Large intestine (tissue), 3 donors: ENCODE measurements at regions not wholly inside any gene's neighbourhood (a gene's known extent, or its start where the extent isn't known, plus 50 kb on each side); places are given as distances from the start of the nearest gene placed in this dataset.
A peak's percentile ranks its signal among the peaks of the same experiment; 100 is the strongest.

Experiments
- DNase-seq, 2 donors: peaks; one replicate each; pipeline versions ENCODE4 v3.0.0 to v3.0.0-alpha.2; 2013
- H3K27ac ChIP-seq: one replicate; pipeline ENCODE4 v1.5.1; 2013; ENCODE audit warnings: low read length
- H3K27me3 ChIP-seq: 2 replicates; pipeline ENCODE4 v1.6.1; 2013; ENCODE audit warnings: low read length; ENCODE audit not compliant: control insufficient read depth, insufficient read depth
- H3K36me3 ChIP-seq: 2 replicates; pipeline ENCODE4 v1.6.1; 2013; ENCODE audit warnings: low read length; ENCODE audit not compliant: control insufficient read depth, insufficient read depth
- H3K4me1 ChIP-seq: one replicate; pipeline ENCODE4 v1.6.1; 2013; ENCODE audit warnings: low read length; ENCODE audit not compliant: control insufficient read depth, insufficient read depth
- H3K4me3 ChIP-seq: one replicate; pipeline ENCODE4 v1.5.1; 2013; ENCODE audit warnings: low read length
- H3K9me3 ChIP-seq: one replicate; pipeline ENCODE4 v1.6.1; 2013; ENCODE audit warnings: mild to moderate bottlenecking, low read depth, low read length, moderate library complexity; ENCODE audit not compliant: control insufficient read depth
- WGBS: methylation state at CpG from one replicate; pipeline ENCODE4 v1.1.5; 2013; ENCODE audit warnings: low lambda C conversion rate; ENCODE audit not compliant: insufficient coverage; 5-methylcytosine and 5-hydroxymethylcytosine counted together

DNA sequence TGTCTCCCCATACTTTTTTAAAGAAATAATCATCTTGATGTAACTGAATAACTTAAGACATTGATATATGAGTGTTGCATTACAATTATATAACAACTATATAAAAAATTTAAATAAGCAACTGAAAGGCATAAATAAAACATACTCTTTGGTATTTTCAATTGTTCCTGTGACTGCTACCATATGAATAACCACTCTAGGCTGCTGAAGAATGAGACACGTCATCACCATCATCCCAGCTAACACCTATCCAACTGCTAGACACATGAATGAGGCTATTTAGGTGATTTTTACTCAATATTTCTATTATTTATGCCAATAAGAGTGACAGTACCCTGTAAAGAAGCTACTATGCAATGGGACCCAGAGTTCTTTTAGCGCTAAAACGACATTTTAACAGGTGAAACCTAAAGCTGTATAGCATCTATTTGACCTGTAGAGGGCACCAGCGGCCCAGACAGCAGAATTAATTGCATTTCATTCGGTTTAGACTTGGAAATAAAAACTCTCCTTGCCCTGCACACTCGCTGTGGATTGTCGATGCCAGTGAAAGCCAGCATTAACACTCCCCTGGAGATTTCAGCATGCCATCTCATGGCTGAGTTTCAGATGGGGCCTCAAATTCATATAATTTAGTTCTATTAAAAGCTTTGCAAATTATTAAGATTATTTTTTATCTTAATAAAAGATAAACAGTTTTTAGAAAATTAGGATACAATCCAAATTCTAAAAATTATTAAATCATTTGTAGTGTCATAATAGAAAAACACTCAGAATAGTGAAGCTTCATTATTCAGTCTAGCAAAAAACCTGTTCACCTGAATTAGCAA, 89.4 kb upstream of the MAP2 start:
- no peaks in the 10 kb centered on the region for H3K27me3 ChIP-seq
- no peak overlapping the region for H3K4me3 ChIP-seq
- 20% methylated on average over 1 of the region's 7 CpGs for WGBS
- H3K9me3 ChIP-seq, result no peaks in the 10 kb centered on the region
- no peaks in the 10 kb centered on the region for H3K4me1 ChIP-seq
- no peak overlapping the region for H3K27ac ChIP-seq
- peak; percentile 8 to 11 for DNase-seq
- H3K36me3 ChIP-seq, result no peaks in the 10 kb centered on the region

DNA sequence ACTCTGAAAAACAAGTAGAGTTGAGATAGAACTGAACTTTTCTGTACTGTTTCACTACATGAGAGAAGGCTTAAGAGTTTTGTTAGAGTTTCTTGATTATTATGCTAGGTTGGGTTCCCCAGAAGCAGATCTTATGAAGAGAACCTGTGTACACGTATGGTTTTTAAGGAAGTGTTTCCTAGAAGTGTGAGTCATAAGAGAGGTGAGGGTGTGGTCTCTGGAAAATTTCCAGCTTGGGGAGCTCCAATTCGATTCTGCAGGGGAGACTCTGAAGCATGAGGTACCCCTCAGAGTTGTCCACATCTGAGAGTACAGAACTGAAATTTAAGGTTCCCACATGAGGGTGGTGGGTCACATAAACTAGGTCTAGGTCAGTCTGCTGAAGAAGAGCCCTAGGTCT, 83.3 kb upstream of the MAP2 start:
- Histone ChIP-seq H3K36me3 (no peaks in the 10 kb centered on the region), H3K27ac (no peak overlapping the region), H3K4me3 (no peak overlapping the region), H3K27me3 (no peaks in the 10 kb centered on the region), H3K4me1 (no peaks in the 10 kb centered on the region), H3K9me3 (no peaks in the 10 kb centered on the region)
- no CpG with 5 or more reads among the region's 2 CpGs for WGBS
- DNase-seq, result no peak

DNA sequence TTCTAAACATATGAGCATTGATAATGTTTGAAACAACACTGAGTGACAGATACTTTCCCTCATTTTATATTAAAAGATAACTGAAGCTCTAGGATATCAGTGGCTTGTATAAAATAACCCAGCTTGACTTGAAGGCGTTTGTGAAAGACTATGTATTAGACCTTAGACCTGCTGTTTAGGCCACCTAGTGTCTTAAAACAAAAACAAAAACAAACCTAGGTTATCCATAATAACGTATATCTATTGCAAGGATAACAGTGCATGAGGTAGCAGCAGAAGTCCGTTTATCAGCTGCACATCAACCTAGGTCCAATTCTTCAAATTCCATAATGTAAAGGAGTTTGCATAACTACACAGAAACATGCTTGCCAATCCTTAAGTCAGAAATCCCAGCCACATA, 79.5 kb upstream of the MAP2 start:
- Histone ChIP-seq H3K9me3 (no peaks in the 10 kb centered on the region), H3K4me3 (no peak overlapping the region), H3K4me1 (no peaks in the 10 kb centered on the region), H3K27ac (no peak overlapping the region), H3K36me3 (no peaks in the 10 kb centered on the region), H3K27me3 (no peaks in the 10 kb centered on the region)
- WGBS, result no CpG with 5 or more reads among the region's 3 CpGs
- no peak for DNase-seq

DNA sequence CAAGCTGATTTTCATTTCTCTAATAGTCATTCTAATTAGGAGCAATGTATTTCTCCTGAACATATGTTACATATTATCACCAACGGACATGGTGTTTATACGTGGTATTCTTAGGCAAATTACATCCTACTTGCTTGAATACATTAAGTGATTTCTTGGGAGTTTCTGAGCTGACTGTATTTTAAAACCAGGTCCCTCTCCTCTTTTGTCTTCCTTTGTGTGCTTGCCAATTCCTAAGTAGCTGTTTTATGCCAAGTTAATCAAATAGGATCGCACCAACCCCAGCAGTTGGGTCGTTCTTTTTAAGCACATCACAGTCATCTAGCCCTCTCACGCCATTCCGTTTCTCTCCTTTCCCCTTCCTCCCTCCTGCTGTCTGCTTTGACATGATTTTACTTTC, 75.4 kb upstream of the MAP2 start:
- no peak overlapping the region for H3K4me3 ChIP-seq
- no peak for DNase-seq
- H3K4me1 ChIP-seq, result no peaks in the 10 kb centered on the region
- no peaks in the 10 kb centered on the region for H3K9me3 ChIP-seq
- no peaks in the 10 kb centered on the region for H3K27me3 ChIP-seq
- no peak overlapping the region for H3K27ac ChIP-seq
- no peaks in the 10 kb centered on the region for H3K36me3 ChIP-seq
- 85% methylated on average over 3 of the region's 6 CpGs for WGBS

DNA sequence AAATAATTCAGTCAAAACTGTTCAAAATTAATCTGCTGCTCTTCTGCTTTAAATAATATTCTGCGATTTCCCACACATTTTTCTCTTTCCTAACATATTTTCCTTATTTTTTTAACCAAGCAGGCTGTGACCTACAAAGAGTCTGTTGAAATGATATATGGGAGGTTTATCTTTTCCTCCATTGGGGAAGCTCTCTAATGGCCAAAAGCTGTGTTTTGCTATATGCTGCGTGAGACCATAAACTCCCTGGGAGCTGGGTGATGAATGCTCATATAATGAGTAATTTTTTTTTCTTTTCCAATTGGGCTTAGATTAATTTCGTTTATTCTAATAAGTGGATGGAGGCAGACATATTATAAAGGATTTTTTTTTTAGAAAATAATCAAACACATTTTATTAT, 72.2 kb upstream of the MAP2 start:
- Histone ChIP-seq H3K27me3 (no peaks in the 10 kb centered on the region), H3K27ac (no peak overlapping the region), H3K9me3 (no peaks in the 10 kb centered on the region), H3K36me3 (no peaks in the 10 kb centered on the region), H3K4me1 (no peaks in the 10 kb centered on the region), H3K4me3 (no peak overlapping the region)
- 66% methylated on average over 2 of the region's 3 CpGs for WGBS
- no peak for DNase-seq

DNA sequence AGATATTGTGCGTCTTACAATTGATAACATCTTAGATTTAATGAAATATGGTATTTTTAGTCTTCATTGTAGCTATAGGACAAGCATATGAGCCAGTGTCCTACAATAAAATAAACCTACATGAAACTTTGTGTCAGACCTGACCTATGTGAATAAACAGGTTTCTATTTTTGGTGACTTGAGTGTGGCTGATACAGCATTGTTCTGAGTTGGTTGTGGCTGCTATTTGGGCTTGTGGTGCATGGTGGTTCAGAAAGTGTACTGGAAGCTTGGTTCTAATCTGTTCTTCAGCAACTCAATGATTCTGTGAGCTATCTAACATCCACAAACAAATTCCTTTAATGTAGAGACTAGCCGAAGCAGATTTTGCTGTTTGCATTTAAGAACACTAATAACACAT, 64.9 kb upstream of the MAP2 start:
- H3K27me3 ChIP-seq, result no peaks in the 10 kb centered on the region
- WGBS, result 100% methylated on average over 1 of the region's 2 CpGs
- no peaks in the 10 kb centered on the region for H3K36me3 ChIP-seq
- H3K4me1 ChIP-seq, result no peaks in the 10 kb centered on the region
- DNase-seq, result no peak
- no peak overlapping the region for H3K4me3 ChIP-seq
- no peaks in the 10 kb centered on the region for H3K9me3 ChIP-seq
- H3K27ac ChIP-seq, result no peak overlapping the region

DNA sequence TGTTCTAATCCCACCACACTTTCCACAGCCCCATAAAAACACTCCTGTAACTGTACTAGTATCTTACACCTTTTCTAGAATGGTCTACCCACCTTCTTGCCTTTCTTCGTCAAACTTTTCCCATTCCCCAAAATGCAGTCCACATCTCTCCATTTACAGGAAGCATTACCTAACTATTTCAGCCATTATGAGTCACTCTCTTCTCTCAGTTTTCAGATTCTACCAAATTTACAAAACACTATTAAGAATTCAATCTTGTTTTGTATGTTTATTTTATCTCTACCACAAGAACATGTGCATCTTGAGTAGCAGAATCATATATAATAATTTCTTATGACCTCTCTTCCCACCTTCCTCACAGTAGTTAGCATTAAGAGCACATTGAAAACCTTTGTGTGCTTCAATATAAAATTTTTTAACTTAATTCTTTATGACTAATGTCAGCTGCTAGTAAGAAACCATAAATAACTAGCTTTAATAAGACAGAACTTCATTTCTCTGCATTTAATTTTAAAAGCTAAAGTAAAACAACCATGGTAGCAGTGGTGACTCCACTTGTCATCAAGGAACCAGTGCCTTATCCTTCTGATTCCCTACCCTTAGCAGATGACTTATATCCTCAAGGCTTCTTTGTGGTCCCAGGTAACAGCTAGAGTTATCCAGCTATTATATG, 56.6 kb upstream of the MAP2 start:
- H3K36me3 ChIP-seq, result no peaks in the 10 kb centered on the region
- no CpG with 5 or more reads among the region's 1 CpG for WGBS

DNA sequence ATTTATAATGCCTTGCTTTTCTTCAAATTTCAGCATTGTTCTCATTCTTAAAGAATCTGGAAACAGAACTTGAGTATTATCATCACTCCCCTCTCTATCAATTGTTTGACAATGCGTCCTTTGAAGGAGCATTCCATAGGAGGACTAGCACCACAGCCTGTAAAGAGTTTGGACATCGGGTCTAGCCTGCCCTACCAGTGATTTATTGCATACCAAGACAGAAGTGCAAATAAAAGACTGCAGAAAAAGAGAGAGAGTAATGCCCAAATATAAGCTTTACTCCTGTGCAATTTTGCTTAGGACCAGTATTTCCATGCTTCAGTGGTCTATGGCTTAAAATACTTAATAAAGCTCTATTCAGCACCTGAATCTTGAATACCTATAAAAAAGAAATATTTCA, 55.4 kb upstream of the MAP2 start:
- Histone ChIP-seq H3K4me1 (no peaks in the 10 kb centered on the region), H3K36me3 (no peaks in the 10 kb centered on the region), H3K9me3 (no peaks in the 10 kb centered on the region), H3K4me3 (no peak overlapping the region), H3K27ac (no peak overlapping the region), H3K27me3 (no peaks in the 10 kb centered on the region)
- no CpG with 5 or more reads among the region's 2 CpGs for WGBS
- DNase-seq, result no peak

More for the DNA sequence above, 56.6 kb upstream of the MAP2 start:
- H3K27ac ChIP-seq, result no peak overlapping the region
- H3K27me3 ChIP-seq, result no peaks in the 10 kb centered on the region
- H3K9me3 ChIP-seq, result no peaks in the 10 kb centered on the region
- no peak for DNase-seq
- H3K4me1 ChIP-seq, result no peaks in the 10 kb centered on the region
- no peak overlapping the region for H3K4me3 ChIP-seq

DNA sequence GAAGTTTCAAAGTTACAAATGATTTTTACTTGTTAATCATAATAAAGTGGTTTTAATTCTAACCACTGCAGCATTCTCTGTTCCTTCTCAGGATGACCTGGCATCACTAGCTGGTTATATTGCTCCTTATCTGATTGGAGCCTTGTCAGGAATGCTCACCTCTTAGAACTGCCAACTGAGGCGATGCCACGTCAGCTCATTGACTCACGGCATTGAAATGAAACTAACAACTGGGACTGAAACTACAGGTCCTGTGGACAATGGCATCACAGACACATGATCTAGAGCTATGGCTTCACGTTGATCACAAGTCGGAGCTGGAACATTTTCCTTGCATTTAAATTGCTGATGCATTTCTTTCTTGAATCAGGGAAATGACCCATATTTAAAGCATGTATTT, 54.9 kb upstream of the MAP2 start:
- Histone ChIP-seq H3K27me3 (no peaks in the 10 kb centered on the region), H3K4me1 (no peaks in the 10 kb centered on the region), H3K9me3 (no peaks in the 10 kb centered on the region), H3K36me3 (no peaks in the 10 kb centered on the region), H3K27ac (no peak overlapping the region), H3K4me3 (no peak overlapping the region)
- no CpG with 5 or more reads among the region's 5 CpGs for WGBS
- DNase-seq, result peak; percentile 70 to 73

DNA sequence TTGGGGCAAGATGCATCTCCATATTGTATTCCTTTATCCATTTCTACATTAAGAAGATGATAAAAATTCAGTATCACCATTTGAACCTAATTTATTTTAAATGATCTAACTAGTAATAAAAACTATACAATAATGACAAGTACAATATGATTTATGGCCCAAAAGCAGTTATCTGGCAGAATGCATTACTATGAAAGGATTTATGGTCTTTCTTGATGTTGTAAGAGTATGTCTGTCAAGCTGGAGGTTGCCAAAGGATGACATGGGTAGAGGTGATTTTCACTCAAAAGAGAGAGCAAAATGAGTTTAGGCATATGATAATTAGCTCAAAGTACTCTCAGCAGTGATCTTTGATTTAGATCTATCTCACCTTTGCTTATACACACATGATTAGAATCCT, 54.2 kb upstream of the MAP2 start:
- no peak for DNase-seq
- Histone ChIP-seq H3K27me3 (no peaks in the 10 kb centered on the region), H3K27ac (no peak overlapping the region)

DNA sequence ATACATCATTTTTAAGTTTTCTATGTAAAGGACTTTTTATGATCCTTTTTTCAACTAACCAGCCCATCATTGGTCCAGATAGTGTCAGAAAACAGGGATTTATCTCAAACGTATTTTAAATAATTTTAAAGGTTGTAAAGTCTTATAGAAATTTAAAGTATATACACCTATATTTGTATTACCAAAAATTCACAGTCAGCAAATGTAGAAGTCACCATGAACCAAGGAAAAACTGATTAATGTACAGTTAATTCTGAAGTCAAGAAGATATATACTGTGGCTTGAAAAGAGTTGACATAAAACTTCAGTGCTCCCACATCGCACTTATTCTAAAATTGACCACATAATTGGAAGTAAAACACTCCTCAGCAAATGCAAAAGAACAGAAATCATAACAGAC, 52.4 kb upstream of the MAP2 start:
- H3K27ac ChIP-seq, result no peak overlapping the region
- no peaks in the 10 kb centered on the region for H3K9me3 ChIP-seq
- no peaks in the 10 kb centered on the region for H3K4me1 ChIP-seq
- WGBS, result 100% methylated on average over 1 of the region's 2 CpGs
- H3K36me3 ChIP-seq, result no peaks in the 10 kb centered on the region
- no peaks in the 10 kb centered on the region for H3K27me3 ChIP-seq
- DNase-seq, result no peak
- no peak overlapping the region for H3K4me3 ChIP-seq

More for the DNA sequence above, 54.2 kb upstream of the MAP2 start:
- Histone ChIP-seq H3K9me3 (no peaks in the 10 kb centered on the region), H3K4me3 (no peak overlapping the region), H3K36me3 (no peaks in the 10 kb centered on the region), H3K4me1 (no peaks in the 10 kb centered on the region)
